ENCODE measurements at regions not wholly inside any gene's neighbourhood (a gene's known extent, or its start where the extent isn't known, plus 50 kb on each side); places are given as distances from the start of the nearest gene placed in this dataset.
A peak's percentile ranks its signal among the peaks of the same experiment; 100 is the strongest.
"Not testable (repeated sequence)": the region's sequence is repeated elsewhere in the genome, so short reads cannot be mapped to it uniquely, and the experiment has no call there.

DNA sequence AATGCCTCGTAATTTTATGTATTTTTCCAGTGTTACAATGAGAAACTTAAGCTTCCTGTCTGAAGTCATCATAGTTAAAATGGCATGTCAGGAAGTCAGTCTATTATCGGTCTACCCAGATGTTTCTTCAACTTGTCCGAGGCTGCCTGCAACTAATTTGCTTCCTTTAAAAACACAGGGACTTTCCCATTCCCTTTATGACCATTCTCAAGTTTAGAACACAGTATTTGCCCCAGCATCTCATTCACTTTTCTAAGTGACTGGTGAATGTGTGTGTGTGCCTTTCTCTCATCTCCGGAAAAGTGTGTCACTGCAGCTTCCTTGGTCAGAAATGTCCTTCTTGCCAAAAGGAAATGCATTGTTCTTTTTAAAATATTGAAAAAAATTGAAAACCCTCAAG, 466.6 kb downstream of the RAP2B start:
- Histone ChIP-seq H3K9me3 (ENCODE audit: control insufficient read depth in 1 of 2, low read length in 2 of 2) (no peaks in the 10 kb centered on the region), H3K27me3 (ENCODE audit: control insufficient read depth in 1 of 2, insufficient read depth in 2 of 2, low read length in 2 of 2) (no peaks in the 10 kb centered on the region), H3K36me3 (ENCODE audit: control insufficient read depth in 1 of 2, insufficient read depth in 2 of 2, low read length in 2 of 2) (no peaks in the 10 kb centered on the region), H3K27ac (ENCODE audit: low read depth, low read length) (no peak overlapping the region), H3K9ac (ENCODE audit: low read depth in 1 of 2, low read length in 2 of 2) (no peak overlapping the region), H3K4me3 (ENCODE audit: low read depth in 1 of 2, low read length in 2 of 2) (no peak overlapping the region), H3K4me1 (ENCODE audit: control insufficient read depth in 1 of 2, insufficient read depth in 2 of 2, low read length in 2 of 2) (no peaks in the 10 kb centered on the region)

DNA sequence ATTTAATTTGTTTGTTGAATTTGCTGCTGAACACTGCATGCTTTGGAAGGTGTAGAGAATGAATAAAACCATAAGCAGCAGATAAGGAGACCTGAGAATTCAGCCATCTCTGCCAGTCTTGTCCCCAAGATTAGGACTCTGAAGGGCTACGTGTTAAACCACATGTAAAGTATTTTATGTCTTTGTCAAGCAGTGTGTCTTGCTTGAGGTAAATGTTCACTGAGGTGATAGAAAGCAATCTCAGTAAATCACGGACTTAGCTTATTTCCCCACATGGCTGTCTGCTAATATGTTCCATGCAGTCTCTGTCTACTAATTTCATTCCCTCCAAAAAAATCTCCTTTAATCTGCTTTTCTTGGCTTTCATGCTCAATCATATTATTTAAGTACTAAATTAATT, 467.1 kb downstream of the RAP2B start:
- Histone ChIP-seq H3K36me3 (ENCODE audit: control insufficient read depth in 1 of 2, insufficient read depth in 2 of 2, low read length in 2 of 2) (no peaks in the 10 kb centered on the region), H3K9ac (ENCODE audit: low read depth in 1 of 2, low read length in 2 of 2) (no peak overlapping the region), H3K9me3 (ENCODE audit: control insufficient read depth in 1 of 2, low read length in 2 of 2) (no peaks in the 10 kb centered on the region), H3K4me3 (ENCODE audit: low read depth in 1 of 2, low read length in 2 of 2) (no peak overlapping the region), H3K27ac (ENCODE audit: low read depth, low read length) (no peak overlapping the region), H3K4me1 (ENCODE audit: control insufficient read depth in 1 of 2, insufficient read depth in 2 of 2, low read length in 2 of 2) (no peaks in the 10 kb centered on the region), H3K27me3 (ENCODE audit: control insufficient read depth in 1 of 2, insufficient read depth in 2 of 2, low read length in 2 of 2) (no peaks in the 10 kb centered on the region)

DNA sequence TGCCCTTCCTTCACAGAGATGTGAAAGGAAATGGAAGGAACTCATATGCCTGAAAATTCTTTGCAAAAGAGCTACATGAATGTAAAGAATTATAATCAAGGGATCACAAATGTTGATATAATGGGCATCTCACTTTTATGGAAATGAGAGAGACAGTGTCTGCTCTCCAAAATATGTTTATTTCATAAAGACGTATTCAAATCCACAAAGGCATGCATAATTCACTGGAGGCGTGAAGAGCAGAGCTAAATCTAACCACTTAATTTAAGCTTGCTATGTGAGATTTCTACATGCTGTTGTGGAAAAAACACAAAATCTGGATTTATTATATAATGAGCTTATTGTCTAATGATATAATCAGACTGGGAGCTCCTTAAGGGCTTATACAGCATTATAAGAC, 469.1 kb downstream of the RAP2B start:
- Histone ChIP-seq H3K36me3 (ENCODE audit: control insufficient read depth in 1 of 2, insufficient read depth in 2 of 2, low read length in 2 of 2) (no peaks in the 10 kb centered on the region), H3K9ac (ENCODE audit: low read depth in 1 of 2, low read length in 2 of 2) (no peak overlapping the region)

DNA sequence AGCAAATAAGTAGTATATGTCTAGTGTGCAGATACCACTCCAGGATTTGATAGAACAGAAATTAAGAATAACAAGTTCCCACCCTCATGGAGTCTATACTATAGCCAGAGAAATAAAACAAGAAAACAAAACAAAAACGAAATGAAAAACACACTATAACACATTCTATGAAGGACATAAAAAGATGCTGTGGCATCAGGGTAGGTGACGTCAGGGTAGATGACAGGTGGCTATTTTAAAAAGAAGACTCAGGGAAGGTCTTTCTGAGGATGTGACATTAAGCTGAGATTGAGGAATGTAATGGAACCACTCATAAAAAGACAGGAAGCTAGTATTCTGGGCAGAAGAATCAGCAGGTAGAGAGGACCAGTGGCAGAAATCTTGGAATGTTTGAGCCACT, 469.6 kb downstream of the RAP2B start:
- H3K27me3 ChIP-seq (ENCODE audit: control insufficient read depth in 1 of 2, insufficient read depth in 2 of 2, low read length in 2 of 2), result no peaks in the 10 kb centered on the region
- H3K27ac ChIP-seq (ENCODE audit: low read depth, low read length), result no peak overlapping the region
- H3K4me1 ChIP-seq (ENCODE audit: control insufficient read depth in 1 of 2, insufficient read depth in 2 of 2, low read length in 2 of 2), result no peaks in the 10 kb centered on the region
- no peak overlapping the region for H3K4me3 ChIP-seq (ENCODE audit: low read depth in 1 of 2, low read length in 2 of 2)
- no peaks in the 10 kb centered on the region for H3K9me3 ChIP-seq (ENCODE audit: control insufficient read depth in 1 of 2, low read length in 2 of 2)
- no peak overlapping the region for H3K9ac ChIP-seq (ENCODE audit: low read depth in 1 of 2, low read length in 2 of 2)
- H3K36me3 ChIP-seq (ENCODE audit: control insufficient read depth in 1 of 2, insufficient read depth in 2 of 2, low read length in 2 of 2), result no peaks in the 10 kb centered on the region

More for the DNA sequence above, 469.1 kb downstream of the RAP2B start:
- Histone ChIP-seq H3K4me3 (ENCODE audit: low read depth in 1 of 2, low read length in 2 of 2) (no peak overlapping the region), H3K4me1 (ENCODE audit: control insufficient read depth in 1 of 2, insufficient read depth in 2 of 2, low read length in 2 of 2) (no peaks in the 10 kb centered on the region), H3K27me3 (ENCODE audit: control insufficient read depth in 1 of 2, insufficient read depth in 2 of 2, low read length in 2 of 2) (no peaks in the 10 kb centered on the region), H3K27ac (ENCODE audit: low read depth, low read length) (no peak overlapping the region), H3K9me3 (ENCODE audit: control insufficient read depth in 1 of 2, low read length in 2 of 2) (no peaks in the 10 kb centered on the region)

DNA sequence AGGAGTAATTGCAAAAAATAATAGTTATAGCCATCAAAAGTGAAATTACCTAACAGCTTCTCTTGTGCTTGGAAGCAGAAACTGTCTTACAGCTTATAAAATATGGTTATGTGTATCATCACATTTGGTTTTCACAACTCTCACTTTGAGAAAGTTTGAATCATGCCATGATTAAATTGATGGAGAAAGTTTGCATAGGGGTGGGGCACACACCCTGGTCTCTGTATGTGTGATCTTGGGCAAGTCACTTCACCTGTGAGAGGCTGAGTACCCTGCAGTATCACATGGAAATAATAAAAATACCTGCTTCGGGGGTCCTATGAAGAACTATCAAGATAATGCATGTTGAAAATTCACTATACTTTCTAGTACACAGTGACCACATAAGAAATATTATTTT, 471.4 kb downstream of the RAP2B start:
- Histone ChIP-seq H3K36me3 (ENCODE audit: control insufficient read depth in 1 of 2, insufficient read depth in 2 of 2, low read length in 2 of 2) (no peaks in the 10 kb centered on the region), H3K27me3 (ENCODE audit: control insufficient read depth in 1 of 2, insufficient read depth in 2 of 2, low read length in 2 of 2) (no peaks in the 10 kb centered on the region), H3K27ac (ENCODE audit: low read depth, low read length) (no peak overlapping the region), H3K4me1 (ENCODE audit: control insufficient read depth in 1 of 2, insufficient read depth in 2 of 2, low read length in 2 of 2) (no peaks in the 10 kb centered on the region), H3K9me3 (ENCODE audit: control insufficient read depth in 1 of 2, low read length in 2 of 2) (no peaks in the 10 kb centered on the region), H3K9ac (ENCODE audit: low read depth in 1 of 2, low read length in 2 of 2) (no peak overlapping the region), H3K4me3 (ENCODE audit: low read depth in 1 of 2, low read length in 2 of 2) (no peak overlapping the region)

DNA sequence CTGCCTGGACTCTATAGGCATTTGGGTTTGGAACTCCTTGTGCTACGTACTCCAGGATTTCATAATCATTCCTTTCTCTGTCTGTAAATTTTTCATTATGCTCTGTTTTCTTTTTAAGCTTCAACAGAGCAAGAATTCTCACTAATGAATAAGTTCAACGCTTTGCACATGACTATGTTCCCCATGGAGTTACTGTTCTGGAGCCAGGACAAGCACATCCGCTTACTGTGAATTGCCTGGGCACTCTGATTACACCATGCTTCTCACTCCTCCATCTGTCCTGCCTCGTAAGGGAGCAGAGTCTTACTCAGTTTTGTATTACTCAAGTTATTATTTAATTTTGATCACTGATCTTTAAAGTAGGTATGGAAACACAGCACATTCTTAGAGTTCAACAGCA, 472.7 kb downstream of the RAP2B start:
- H3K4me1 ChIP-seq (ENCODE audit: control insufficient read depth in 1 of 2, insufficient read depth in 2 of 2, low read length in 2 of 2), result no peaks in the 10 kb centered on the region
- H3K9ac ChIP-seq (ENCODE audit: low read depth in 1 of 2, low read length in 2 of 2), result no peak overlapping the region
- H3K4me3 ChIP-seq (ENCODE audit: low read depth in 1 of 2, low read length in 2 of 2), result no peak overlapping the region
- H3K27me3 ChIP-seq (ENCODE audit: control insufficient read depth in 1 of 2, insufficient read depth in 2 of 2, low read length in 2 of 2), result no peaks in the 10 kb centered on the region
- no peak overlapping the region for H3K27ac ChIP-seq (ENCODE audit: low read depth, low read length)
- H3K9me3 ChIP-seq (ENCODE audit: control insufficient read depth in 1 of 2, low read length in 2 of 2), result no peaks in the 10 kb centered on the region
- no peaks in the 10 kb centered on the region for H3K36me3 ChIP-seq (ENCODE audit: control insufficient read depth in 1 of 2, insufficient read depth in 2 of 2, low read length in 2 of 2)

DNA sequence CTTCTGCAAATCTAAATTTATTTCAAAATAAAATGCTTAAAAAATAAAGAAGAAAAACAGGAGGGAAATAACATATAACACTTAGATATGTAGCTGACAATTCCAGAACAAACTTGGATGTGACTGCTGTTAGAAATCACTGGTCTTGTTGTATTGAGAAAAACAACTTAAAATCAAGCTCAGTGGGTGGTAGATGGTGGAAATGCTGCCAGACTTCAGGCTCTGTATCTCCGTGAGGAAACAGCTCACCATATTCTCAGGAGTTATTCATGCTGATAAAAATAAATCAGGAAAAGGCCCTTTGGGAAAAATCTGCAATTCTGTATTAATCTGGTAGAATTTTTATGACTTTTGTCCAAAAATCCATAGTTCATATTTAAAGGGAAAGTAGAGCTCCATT, 477.6 kb downstream of the RAP2B start:
- H3K4me3 ChIP-seq (ENCODE audit: low read depth in 1 of 2, low read length in 2 of 2), result no peak overlapping the region
- no peaks in the 10 kb centered on the region for H3K27me3 ChIP-seq (ENCODE audit: control insufficient read depth in 1 of 2, insufficient read depth in 2 of 2, low read length in 2 of 2)
- H3K27ac ChIP-seq (ENCODE audit: low read depth, low read length), result no peak overlapping the region
- H3K9me3 ChIP-seq (ENCODE audit: control insufficient read depth in 1 of 2, low read length in 2 of 2), result no peaks in the 10 kb centered on the region
- no peak overlapping the region for H3K9ac ChIP-seq (ENCODE audit: low read depth in 1 of 2, low read length in 2 of 2)
- no peaks in the 10 kb centered on the region for H3K4me1 ChIP-seq (ENCODE audit: control insufficient read depth in 1 of 2, insufficient read depth in 2 of 2, low read length in 2 of 2)
- no peaks in the 10 kb centered on the region for H3K36me3 ChIP-seq (ENCODE audit: control insufficient read depth in 1 of 2, insufficient read depth in 2 of 2, low read length in 2 of 2)

DNA sequence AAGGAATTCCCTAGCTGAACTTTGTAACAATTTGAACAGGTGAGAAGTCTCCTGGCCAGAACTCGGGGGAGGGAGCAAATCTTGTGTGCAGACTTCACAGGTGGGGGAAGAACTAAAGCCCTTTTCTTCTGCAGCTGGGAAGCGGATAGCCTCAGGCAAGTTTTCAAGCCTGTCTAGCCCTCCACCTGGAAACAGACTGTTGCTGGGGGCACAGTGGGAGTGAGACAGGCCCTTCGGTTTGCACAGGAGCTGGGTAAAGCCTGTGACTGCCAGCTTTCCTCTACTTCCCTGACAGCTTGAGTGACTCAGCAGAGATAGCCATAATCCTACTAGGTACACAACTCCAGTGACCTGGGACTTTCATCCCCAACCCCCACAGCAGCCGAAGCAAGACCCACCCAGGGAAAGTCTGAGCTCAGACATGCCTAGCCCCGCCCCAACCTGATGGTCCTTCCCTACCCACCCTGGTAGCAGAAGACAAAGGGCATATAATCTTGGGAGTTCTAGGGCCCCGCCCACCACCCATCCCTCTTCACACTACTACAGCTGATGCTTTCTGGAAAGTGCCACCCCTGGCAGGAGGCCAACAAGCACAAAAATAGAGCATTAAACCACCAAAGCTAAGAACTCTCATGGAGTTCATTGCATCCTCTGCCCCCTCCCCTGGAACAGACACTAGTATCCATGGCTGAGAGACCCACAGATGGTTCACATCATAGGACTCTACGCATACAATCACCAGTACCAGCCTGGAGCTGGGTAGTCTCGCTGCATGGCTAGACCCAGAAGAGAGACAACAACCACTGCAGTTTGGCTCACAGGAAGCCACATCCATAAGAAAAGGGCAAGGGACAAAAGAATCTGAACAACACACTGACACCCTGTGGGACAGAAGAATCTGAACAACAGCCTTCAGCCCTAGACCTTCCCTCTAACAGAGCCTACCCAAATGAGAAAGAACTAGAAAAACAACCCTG, 479.0 kb downstream of the RAP2B start:
- Histone ChIP-seq H3K4me3 (ENCODE audit: low read depth in 1 of 2, low read length in 2 of 2) (peak overlapping the region; percentile 16 to 30), H3K27ac (ENCODE audit: low read depth, low read length) (no peak overlapping the region), H3K27me3 (ENCODE audit: control insufficient read depth in 1 of 2, insufficient read depth in 2 of 2, low read length in 2 of 2) (no peaks in the 10 kb centered on the region), H3K36me3 (ENCODE audit: control insufficient read depth in 1 of 2, insufficient read depth in 2 of 2, low read length in 2 of 2) (no peaks in the 10 kb centered on the region), H3K4me1 (ENCODE audit: control insufficient read depth in 1 of 2, insufficient read depth in 2 of 2, low read length in 2 of 2) (no peaks in the 10 kb centered on the region), H3K9me3 (ENCODE audit: control insufficient read depth in 1 of 2, low read length in 2 of 2) (no peaks in the 10 kb centered on the region), H3K9ac (ENCODE audit: low read depth in 1 of 2, low read length in 2 of 2) (no peak overlapping the region)

DNA sequence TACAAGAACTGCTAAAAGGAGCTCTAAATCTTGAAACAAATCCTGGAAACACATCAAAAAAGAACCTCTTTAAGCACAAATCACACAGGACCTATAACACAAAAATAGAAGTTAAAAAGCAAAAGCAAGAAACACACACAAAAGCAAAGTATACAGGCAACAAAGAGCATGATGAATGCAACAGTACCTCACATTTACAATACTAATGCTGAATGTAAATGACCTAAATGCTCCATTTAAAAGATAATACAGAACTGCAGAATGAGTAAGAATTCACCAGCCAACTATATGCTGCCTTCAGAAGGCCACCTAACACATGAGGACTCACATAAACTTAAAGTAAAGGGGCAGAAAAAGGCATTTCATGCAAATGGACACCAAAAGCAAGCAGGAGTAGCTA, 478.6 kb upstream of the ARHGEF26 start:
- H3K27me3 ChIP-seq (ENCODE audit: control insufficient read depth in 1 of 2, insufficient read depth in 2 of 2, low read length in 2 of 2); H3K4me3 ChIP-seq (ENCODE audit: low read depth in 1 of 2, low read length in 2 of 2); H3K27ac ChIP-seq (ENCODE audit: low read depth, low read length); H3K36me3 ChIP-seq (ENCODE audit: control insufficient read depth in 1 of 2, insufficient read depth in 2 of 2, low read length in 2 of 2); H3K9ac ChIP-seq (ENCODE audit: low read depth in 1 of 2, low read length in 2 of 2); H3K4me1 ChIP-seq (ENCODE audit: control insufficient read depth in 1 of 2, insufficient read depth in 2 of 2, low read length in 2 of 2); H3K9me3 ChIP-seq (ENCODE audit: control insufficient read depth in 1 of 2, low read length in 2 of 2): not testable (repeated sequence)

DNA sequence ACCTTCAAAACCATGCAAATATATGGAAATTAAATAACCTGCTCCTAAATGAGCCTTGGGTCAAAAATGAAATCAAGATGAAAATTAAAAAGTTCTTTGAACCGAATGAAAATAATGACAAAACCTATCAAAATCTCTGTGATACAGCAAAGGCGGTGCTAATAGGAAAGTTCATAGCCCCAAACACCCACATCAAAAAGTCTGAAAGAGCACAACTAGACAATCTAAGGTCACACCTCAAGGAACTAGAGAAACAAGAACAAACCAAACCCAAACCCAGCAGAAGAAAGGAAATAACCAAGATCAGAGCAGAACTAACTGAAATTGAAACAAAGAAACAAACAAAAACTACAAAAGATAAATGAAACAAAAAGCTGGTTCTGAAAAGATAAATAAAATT, 477.7 kb upstream of the ARHGEF26 start:
- not testable (repeated sequence) for H3K36me3 ChIP-seq (ENCODE audit: control insufficient read depth in 1 of 2, insufficient read depth in 2 of 2, low read length in 2 of 2); H3K27me3 ChIP-seq (ENCODE audit: control insufficient read depth in 1 of 2, insufficient read depth in 2 of 2, low read length in 2 of 2); H3K4me1 ChIP-seq (ENCODE audit: control insufficient read depth in 1 of 2, insufficient read depth in 2 of 2, low read length in 2 of 2); H3K4me3 ChIP-seq (ENCODE audit: low read depth in 1 of 2, low read length in 2 of 2); H3K9me3 ChIP-seq (ENCODE audit: control insufficient read depth in 1 of 2, low read length in 2 of 2); H3K9ac ChIP-seq (ENCODE audit: low read depth in 1 of 2, low read length in 2 of 2); H3K27ac ChIP-seq (ENCODE audit: low read depth, low read length)
